HepG2 (cell line): ENCODE measurements at regions not wholly inside any gene's neighbourhood (a gene's known extent, or its start where the extent isn't known, plus 50 kb on each side); places are given as distances from the start of the nearest gene placed in this dataset.

Source experiments
- ATAC-seq: fragments of 200-7000 bp; cut with Tn5 transposase; 3 replicates; pipeline ENCODE4 v1.9.1; 2020; ENCODE audit warnings: mild to moderate bottlenecking, moderate library complexity
- BruUV-seq: library from RNA; stranded (reverse); fragments of 400-500 nt; replicated peaks from 2 replicates; lab custom pipeline; 2021; lab: Mats Ljungman, UMichigan
- CTCF ChIA-PET: fragments of 300-600 bp; formaldehyde crosslinking; extraction: SDS; loops from one replicate; lab custom pipeline; 2021; ENCODE audit warnings: low total read pairs, inconsistent platforms, low intra/inter-chr PET ratio; lab: Yijun Ruan, JAX
- POLR2A ChIA-PET: fragments of 350-600 bp; sonication (Branson Sonifier 250); formaldehyde crosslinking; loops from one replicate; lab custom pipeline; 2020; ENCODE audit warnings: antibody characterized with exemption, inconsistent platforms; lab: Yijun Ruan, JAX
- DNase-seq: peaks from one replicate; pipeline ENCODE4 v3.0.0-alpha.2; 2015; ENCODE audit warnings: low spot score
- FAIRE-seq: peaks from 3 replicates; lab custom pipeline; 2011; peaks lifted over from hg19 to GRCh38; lab: Jason Lieb, UNC
- H2AFZ ChIP-seq: one replicate; pipeline ENCODE4 v1.6.1; 2011; ENCODE audit warnings: low read length, inconsistent platforms
- H3K27ac ChIP-seq: fragments of 300-600 bp; 3 replicates; pipeline ENCODE4 v1.8.0; 2011; ENCODE audit warnings: mixed run types, mild to moderate bottlenecking, mixed read lengths, low read length, inconsistent platforms; ENCODE audit not compliant: insufficient read depth; ENCODE audit errors: extremely low read length
- H3K27me3 ChIP-seq, 2 experiments: fragments of 200-600 bp in 1 of 2; 2 replicates in 1 of 2; 3 replicates in 1 of 2; pipeline versions ENCODE4 v1.6.0 to v1.8.0; 2011; ENCODE audit warnings: low read length in 2 of 2, mild to moderate bottlenecking in 2 of 2, moderate library complexity in 2 of 2, inconsistent platforms in 1 of 2; ENCODE audit not compliant: insufficient read depth in 2 of 2, control insufficient read depth in 1 of 2
- H3K36me3 ChIP-seq, 2 experiments: fragments of 200-600 bp in 1 of 2; replicated peaks in 1 of 2; 2 replicates in 1 of 2; 3 replicates in 1 of 2; pipeline versions ENCODE4 v1.5.1 to v1.8.0; 2011; ENCODE audit warnings: low read length in 2 of 2, inconsistent platforms in 1 of 2; ENCODE audit not compliant: insufficient read depth in 2 of 2, control insufficient read depth in 1 of 2
- H3K4me1 ChIP-seq: 2 replicates; pipeline ENCODE4 v1.5.1; 2012; ENCODE audit warnings: low read length, inconsistent platforms; ENCODE audit not compliant: insufficient read depth
- H3K4me2 ChIP-seq: 2 replicates; pipeline ENCODE4 v1.6.0; 2011; ENCODE audit warnings: low read depth, low read length, inconsistent platforms
- H3K4me3 ChIP-seq, 3 experiments: fragments of 200-600 bp in 1 of 3; sonication (generic), shearing (Covaris generic) in 1 of 3; replicated peaks in 1 of 3; 2 replicates each; pipeline ENCODE4 v1.5.1; 2011 to 2016; ENCODE audit warnings: low read length in 3 of 3, inconsistent platforms in 2 of 3, low read depth in 2 of 3, mild to moderate bottlenecking in 2 of 3, control low read depth in 1 of 3, mixed read lengths in 1 of 3; ENCODE audit not compliant: insufficient read depth in 1 of 3
- H3K79me2 ChIP-seq: one replicate; pipeline ENCODE4 v1.6.1; 2011; ENCODE audit warnings: low read length, inconsistent platforms; ENCODE audit not compliant: insufficient read depth
- H3K9ac ChIP-seq: 2 replicates; pipeline ENCODE4 v1.6.0; 2011; ENCODE audit warnings: mild to moderate bottlenecking, low read depth, low read length, inconsistent platforms; ENCODE audit not compliant: insufficient read depth
- H3K9me3 ChIP-seq: 2 replicates; pipeline ENCODE4 v1.5.1; 2012; ENCODE audit warnings: mild to moderate bottlenecking, low read length
- H4K20me1 ChIP-seq: 2 replicates; pipeline ENCODE4 v1.6.0; 2011; ENCODE audit warnings: inconsistent platforms, mild to moderate bottlenecking, low read length, moderate library complexity; ENCODE audit not compliant: insufficient read depth
- CTCF ChIP-seq: sonication (generic); formaldehyde crosslinking; IDR thresholded peaks from 2 replicates; pipeline ENCODE4 v1.5.0; 2020; ENCODE audit warnings: mild to moderate bottlenecking, missing genetic modification reagents, moderate library complexity
- DNMT3B ChIP-seq: conservative IDR thresholded peaks from 2 replicates; pipeline ENCODE4 v1.6.1; 2016; ENCODE audit warnings: missing biosample characterization, control low read depth
- HBP1 ChIP-seq: IDR thresholded peaks from 2 replicates; pipeline ENCODE4 v1.6.1; 2016; ENCODE audit warnings: low read depth, control low read depth
- HNRNPK ChIP-seq: fragments of 200-400 bp; formaldehyde crosslinking; IDR thresholded peaks from 2 replicates; pipeline ENCODE4 v1.6.1; 2018; ENCODE audit warnings: low read length, low read depth, moderate library complexity, mild to moderate bottlenecking; ENCODE audit not compliant: poor library complexity, severe bottlenecking
- MZF1 ChIP-seq: sonication (generic); formaldehyde crosslinking; IDR thresholded peaks from 2 replicates; pipeline ENCODE4 v1.8.1; 2023; ENCODE audit warnings: mild to moderate bottlenecking, missing genetic modification reagents, borderline replicate concordance
- NR0B2 ChIP-seq: sonication (generic); formaldehyde crosslinking; IDR thresholded peaks from 2 replicates; pipeline ENCODE4 v1.4.0; 2020; ENCODE audit warnings: mild to moderate bottlenecking, missing genetic modification reagents
- PCBP1 ChIP-seq: fragments of 200-400 bp; formaldehyde crosslinking; IDR thresholded peaks from 2 replicates; pipeline ENCODE4 v1.6.1; 2017; ENCODE audit warnings: mild to moderate bottlenecking, low read depth, low read length, borderline replicate concordance
- PCBP2 ChIP-seq: fragments of 200-400 bp; formaldehyde crosslinking; optimal IDR thresholded peaks from 2 replicates; pipeline ENCODE3; 2018; ENCODE audit warnings: low read length, low read depth; ENCODE audit not compliant: poor library complexity, severe bottlenecking
- RBAK ChIP-seq: sonication (generic); formaldehyde crosslinking; IDR thresholded peaks from 2 replicates; pipeline ENCODE4 v1.5.1; 2020; ENCODE audit warnings: mild to moderate bottlenecking, missing genetic modification reagents
- RBM39 ChIP-seq: fragments of 200-400 bp; formaldehyde crosslinking; IDR thresholded peaks from one replicate; pipeline ENCODE4 v1.6.1; 2018; ENCODE audit warnings: antibody characterized with exemption, mild to moderate bottlenecking, low read depth, low read length; ENCODE audit not compliant: poor library complexity, severe bottlenecking
- SMAD3 ChIP-seq: sonication (generic); formaldehyde crosslinking; IDR thresholded peaks from 2 replicates; pipeline ENCODE4 v1.4.0; 2020; ENCODE audit warnings: missing genetic modification reagents
- ZBTB25 ChIP-seq: IDR thresholded peaks from 2 replicates; pipeline ENCODE4 v1.6.1; 2018; ENCODE audit warnings: missing genetic modification reagents
- ZNF589 ChIP-seq: sonication (generic); formaldehyde crosslinking; conservative IDR thresholded peaks from 2 replicates; pipeline ENCODE4 v1.8.0; 2022; ENCODE audit warnings: mild to moderate bottlenecking, moderate library complexity, missing genetic modification reagents
- ZNF780A ChIP-seq: sonication (generic); formaldehyde crosslinking; IDR thresholded peaks from 2 replicates; pipeline ENCODE4 v1.8.0; 2022; ENCODE audit warnings: mild to moderate bottlenecking, missing genetic modification reagents, moderate library complexity
- ZSCAN22 ChIP-seq: sonication (generic); formaldehyde crosslinking; IDR thresholded peaks from 2 replicates; pipeline ENCODE4 v1.4.0; 2020; ENCODE audit warnings: mild to moderate bottlenecking, missing genetic modification reagents
- WGBS: methylation state at CpG from one replicate; pipeline ENCODE4 v1.1.6; 2017; ENCODE audit warnings: low lambda C conversion rate; 5-methylcytosine and 5-hydroxymethylcytosine counted together
- in situ Hi-C: cut with HindIII; loops from 2 replicates; pipeline ENCODE4 v1.10.0; 2017; ENCODE audit warnings: low pct_unique_long_range_greater_than_20kb; ENCODE audit not compliant: extremely low pct_ligation_motif_present
- intact Hi-C: fragments of 100-400 bp; cut with micrococcal nuclease; formaldehyde crosslinking; loops from one replicate; pipeline ENCODE4 v1.10.0; 2022; ENCODE audit not compliant: unreplicated experiment

GRCh38 chr2:88252646-88253045 lies 82.5 kb downstream of the THNSL2 start:
- FAIRE-seq: no peak
- Histone ChIP-seq H3K9ac (no peak overlapping the region), H2AFZ (no peak overlapping the region), H3K79me2 (no peaks in the 10 kb centered on the region), H3K4me1 (peaks cover 8% of the 10 kb centered on the region), H3K4me3 (no peak overlapping the region), H3K36me3 (no peaks in the 10 kb centered on the region), H3K27ac (no peak overlapping the region), H3K4me2 (no peak overlapping the region), H4K20me1 (no peaks in the 10 kb centered on the region), H3K9me3 (no peaks in the 10 kb centered on the region), H3K27me3 (peaks cover 0 to 46% of the 10 kb centered on the region in 2 experiments; a peak in 4 of 5 replicates)
- no peak for TF ChIP-seq RBAK
- TF ChIP-seq HNRNPK: peak; percentile 81
- peak; percentile 34 for TF ChIP-seq PCBP2
- TF ChIP-seq PCBP1: 0 out of 2 replicates have a peak, but pooled peaks have one; percentile 58
- 0 out of 2 replicates have a peak, but pooled peaks have one; percentile 3 for TF ChIP-seq CTCF (CRISPR knock-in tag)
- WGBS: 22% methylated on average over 5 of the region's 5 CpGs
- in situ Hi-C loops: no loop called here
- ChIA-PET CTCF (no interaction called here), POLR2A (no interaction called here)
- BruUV-seq: no TSS peak
- DNase-seq: no peak
- peak; percentile 49; the same call in 1 of the 3 replicates for ATAC-seq
- intact Hi-C loops: no loop called here

GRCh38 chr2:88252111-88252510 lies 82.0 kb downstream of the THNSL2 start:
- Histone ChIP-seq H3K79me2 (no peaks in the 10 kb centered on the region), H3K4me3 (no peak overlapping the region), H3K9me3 (no peaks in the 10 kb centered on the region), H3K36me3 (no peaks in the 10 kb centered on the region), H2AFZ (no peak overlapping the region), H3K27me3 (peaks cover 0 to 49% of the 10 kb centered on the region in 2 experiments; a peak in 4 of 5 replicates), H4K20me1 (no peaks in the 10 kb centered on the region), H3K27ac (no peak overlapping the region), H3K4me1 (peaks cover 8% of the 10 kb centered on the region), H3K9ac (no peak overlapping the region), H3K4me2 (no peak overlapping the region)
- BruUV-seq: no TSS peak
- ATAC-seq (no peak), DNase-seq (no peak), FAIRE-seq (no peak)
- in situ Hi-C loops (no loop called here), intact Hi-C loops (no loop called here)
- ChIA-PET POLR2A (no interaction called here), CTCF (no interaction called here)
- WGBS: 57% methylated on average over 3 of the region's 3 CpGs
- TF ChIP-seq MZF1 (no peak), RBM39 (no peak), ZSCAN22 (no peak), NR0B2 (CRISPR knock-in tag) (no peak), ZBTB25 (no peak), SMAD3 (CRISPR knock-in tag) (no peak), HBP1 (CRISPR knock-in tag) (no peak), ZNF780A (CRISPR knock-in tag) (no peak), DNMT3B (no peak), ZNF589 (CRISPR knock-in tag) (no peak)
